ENCODE measurements at regions not wholly inside any gene's neighbourhood (a gene's known extent, or its start where the extent isn't known, plus 50 kb on each side); places are given as distances from the start of the nearest gene placed in this dataset.

DNA sequence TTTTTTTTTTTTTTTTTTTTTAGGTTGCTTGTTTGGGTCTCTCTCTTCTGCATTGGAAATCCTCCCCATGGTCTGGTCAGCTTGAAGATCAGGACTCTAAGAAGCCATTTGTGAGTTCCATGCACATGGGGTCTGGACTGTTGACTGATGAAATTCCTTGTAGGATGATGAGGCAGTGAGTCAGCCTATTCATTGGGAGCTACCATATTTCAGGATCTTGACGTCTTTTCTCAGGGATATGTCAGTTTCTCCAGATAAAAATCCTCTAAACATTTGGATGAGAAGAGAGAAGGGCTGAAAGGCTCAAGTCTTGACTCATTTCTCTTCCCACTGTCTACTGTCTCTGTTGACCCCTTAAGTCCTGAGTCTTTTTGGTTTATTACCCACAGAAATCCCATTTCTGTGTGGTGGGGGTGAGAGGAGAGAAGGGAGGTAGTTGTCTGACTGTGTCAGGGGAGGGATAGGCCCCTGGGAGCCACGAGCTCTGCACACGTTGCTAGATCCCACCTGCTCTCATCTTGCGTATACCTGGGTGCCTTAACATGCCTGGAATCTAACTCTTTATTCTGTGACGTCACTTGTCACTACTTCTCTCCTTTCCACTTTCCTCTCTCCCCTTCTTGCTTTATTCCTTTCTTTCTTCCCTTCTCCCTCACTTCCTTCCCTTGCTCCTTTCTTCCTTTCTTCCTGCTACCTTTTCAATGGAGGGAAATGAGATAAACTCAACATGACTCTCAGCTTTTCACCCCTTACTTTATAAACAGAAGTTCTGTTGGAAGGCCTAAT lies 333.1 kb upstream of the XYLT1 start:
- intact Hi-C loops (cut with micrococcal nuclease; ENCODE audit: unreplicated experiment): no loop called here
- CTCF ChIA-PET (ENCODE audit: unreplicated experiment): no interaction called here

DNA sequence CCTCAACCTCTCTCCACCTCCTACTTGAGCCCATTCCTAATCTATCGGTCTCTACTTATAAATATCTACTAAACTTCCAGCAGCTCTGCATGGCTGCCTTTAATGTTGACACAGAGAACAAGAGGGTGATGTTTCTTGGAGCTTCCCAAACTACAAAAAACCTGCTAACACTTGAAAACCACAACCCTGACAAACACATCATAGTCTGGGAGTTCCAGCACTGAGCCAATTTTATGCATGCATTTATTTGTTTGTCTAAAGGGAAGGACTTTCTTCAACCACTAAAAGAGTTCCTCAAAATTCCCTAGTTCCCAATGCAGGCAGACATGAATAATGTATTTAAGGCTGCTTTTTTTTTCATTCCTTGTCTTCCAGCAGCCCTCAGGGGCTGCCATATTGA lies 331.8 kb upstream of the XYLT1 start:
- no peaks in the 10 kb centered on the region for H3K36me3 ChIP-seq (ENCODE audit: insufficient read depth, low read length)
- ChIA-PET CTCF (ENCODE audit: unreplicated experiment) (no interaction called here), POLR2A (no interaction called here)
- H3K79me2 ChIP-seq (ENCODE audit: insufficient read depth, low read depth, low read length): no peaks in the 10 kb centered on the region
- no peaks in the 10 kb centered on the region for H3K9me2 ChIP-seq (ENCODE audit: insufficient read depth, low read length)
- H3K9me3 ChIP-seq (ENCODE audit: low read length): no peaks in the 10 kb centered on the region
- TF ChIP-seq, protein P1, sequence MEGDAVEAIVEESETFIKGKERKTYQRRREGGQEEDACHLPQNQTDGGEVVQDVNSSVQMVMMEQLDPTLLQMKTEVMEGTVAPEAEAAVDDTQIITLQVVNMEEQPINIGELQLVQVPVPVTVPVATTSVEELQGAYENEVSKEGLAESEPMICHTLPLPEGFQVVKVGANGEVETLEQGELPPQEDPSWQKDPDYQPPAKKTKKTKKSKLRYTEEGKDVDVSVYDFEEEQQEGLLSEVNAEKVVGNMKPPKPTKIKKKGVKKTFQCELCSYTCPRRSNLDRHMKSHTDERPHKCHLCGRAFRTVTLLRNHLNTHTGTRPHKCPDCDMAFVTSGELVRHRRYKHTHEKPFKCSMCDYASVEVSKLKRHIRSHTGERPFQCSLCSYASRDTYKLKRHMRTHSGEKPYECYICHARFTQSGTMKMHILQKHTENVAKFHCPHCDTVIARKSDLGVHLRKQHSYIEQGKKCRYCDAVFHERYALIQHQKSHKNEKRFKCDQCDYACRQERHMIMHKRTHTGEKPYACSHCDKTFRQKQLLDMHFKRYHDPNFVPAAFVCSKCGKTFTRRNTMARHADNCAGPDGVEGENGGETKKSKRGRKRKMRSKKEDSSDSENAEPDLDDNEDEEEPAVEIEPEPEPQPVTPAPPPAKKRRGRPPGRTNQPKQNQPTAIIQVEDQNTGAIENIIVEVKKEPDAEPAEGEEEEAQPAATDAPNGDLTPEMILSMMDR (conservative IDR thresholded peaks at IDR 0.05; ENCODE audit: low read length): no peak
- no peak for TF ChIP-seq EZH2phosphoT487 (IDR thresholded peaks at IDR 0.05; ENCODE audit: borderline replicate concordance, low read depth, low read length)
- no peak overlapping the region for H3K27ac ChIP-seq (ENCODE audit: low read depth, low read length, poor library complexity, severe bottlenecking)
- no TSS peak for BruUV-seq (replicated peaks)
- no peak for DNase-seq (ENCODE audit: low spot score)
- no peak overlapping the region for H3K4me3 ChIP-seq (ENCODE audit: low read depth, low read length, poor library complexity, severe bottlenecking)
- no peak overlapping the region for H2AFZ ChIP-seq (ENCODE audit: low read length)
- intact Hi-C loops (cut with micrococcal nuclease; ENCODE audit: unreplicated experiment): no loop called here
- H4K20me1 ChIP-seq (ENCODE audit: insufficient read depth, low read length): no peaks in the 10 kb centered on the region
- H3K4me1 ChIP-seq (ENCODE audit: insufficient read depth, low read length, poor library complexity, severe bottlenecking): no peaks in the 10 kb centered on the region
- no peak overlapping the region for H3K4me2 ChIP-seq (ENCODE audit: low read length)

More for the DNA sequence above, 333.1 kb upstream of the XYLT1 start:
- no TSS peak for BruUV-seq (replicated peaks)
- TF ChIP-seq, protein P1 (conservative IDR thresholded peaks at IDR 0.05; ENCODE audit: low read length): no peak
- TF ChIP-seq EZH2phosphoT487 (IDR thresholded peaks at IDR 0.05; ENCODE audit: borderline replicate concordance, low read depth, low read length): no peak
- no peak for DNase-seq (ENCODE audit: low spot score)
- H3K4me1 ChIP-seq (ENCODE audit: insufficient read depth, low read length, poor library complexity, severe bottlenecking): no peaks in the 10 kb centered on the region
- no peak overlapping the region for H2AFZ ChIP-seq (ENCODE audit: low read length)
- H3K4me2 ChIP-seq (ENCODE audit: low read length): no peak overlapping the region
- H3K36me3 ChIP-seq (ENCODE audit: insufficient read depth, low read length): no peaks in the 10 kb centered on the region
- POLR2A ChIA-PET: interaction anchor here (0.6 to 0.7 kb wide), 2 partner anchors 18 to 22 kb away, joined by 3 to 5 read pairs; no protein-coding TSS in a partner anchor
- H3K79me2 ChIP-seq (ENCODE audit: insufficient read depth, low read depth, low read length): no peaks in the 10 kb centered on the region
- no peaks in the 10 kb centered on the region for H3K9me3 ChIP-seq (ENCODE audit: low read length)
- no peaks in the 10 kb centered on the region for H3K9me2 ChIP-seq (ENCODE audit: insufficient read depth, low read length)
- H3K27ac ChIP-seq (ENCODE audit: low read depth, low read length, poor library complexity, severe bottlenecking): no peak overlapping the region
- H3K4me3 ChIP-seq (ENCODE audit: low read depth, low read length, poor library complexity, severe bottlenecking): no peak overlapping the region
- no peaks in the 10 kb centered on the region for H4K20me1 ChIP-seq (ENCODE audit: insufficient read depth, low read length)

DNA sequence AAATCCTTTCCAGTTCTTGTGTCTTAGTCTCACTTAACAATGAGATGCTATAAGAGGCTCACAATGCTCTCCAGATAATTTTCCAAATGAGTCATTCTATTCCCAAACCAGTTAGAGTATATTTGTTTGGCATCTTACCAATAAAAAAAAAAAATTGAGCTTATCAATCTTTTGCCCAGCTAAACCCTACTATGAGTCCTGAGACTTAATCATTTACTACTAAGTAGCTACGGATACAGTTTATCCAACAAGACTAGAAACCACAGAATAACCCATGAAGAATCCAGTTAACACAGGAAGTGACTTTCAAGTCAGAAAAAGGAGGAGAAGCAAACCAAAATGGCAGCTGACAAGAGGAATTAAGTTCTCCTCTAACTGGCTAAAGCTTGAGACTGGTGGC lies 330.3 kb upstream of the XYLT1 start:
- intact Hi-C loops (cut with micrococcal nuclease; ENCODE audit: unreplicated experiment): no loop called here
- TF ChIP-seq, protein P1 (conservative IDR thresholded peaks at IDR 0.05; ENCODE audit: low read length): no peak
- TF ChIP-seq EZH2phosphoT487 (IDR thresholded peaks at IDR 0.05; ENCODE audit: borderline replicate concordance, low read depth, low read length): no peak
- Histone ChIP-seq H3K4me1 (ENCODE audit: insufficient read depth, low read length, poor library complexity, severe bottlenecking) (no peaks in the 10 kb centered on the region), H3K9me2 (ENCODE audit: insufficient read depth, low read length) (no peaks in the 10 kb centered on the region), H3K79me2 (ENCODE audit: insufficient read depth, low read depth, low read length) (no peaks in the 10 kb centered on the region), H3K4me3 (ENCODE audit: low read depth, low read length, poor library complexity, severe bottlenecking) (no peak overlapping the region), H3K27ac (ENCODE audit: low read depth, low read length, poor library complexity, severe bottlenecking) (no peak overlapping the region), H4K20me1 (ENCODE audit: insufficient read depth, low read length) (no peaks in the 10 kb centered on the region), H3K4me2 (ENCODE audit: low read length) (no peak overlapping the region), H2AFZ (ENCODE audit: low read length) (no peak overlapping the region), H3K9me3 (ENCODE audit: low read length) (no peaks in the 10 kb centered on the region), H3K36me3 (ENCODE audit: insufficient read depth, low read length) (no peaks in the 10 kb centered on the region)
- DNase-seq (ENCODE audit: low spot score): no peak
- no TSS peak for BruUV-seq (replicated peaks)
- ChIA-PET CTCF (ENCODE audit: unreplicated experiment) (no interaction called here), POLR2A (no interaction called here)
